ENCODE measurements at regions not wholly inside any gene's neighbourhood (a gene's known extent, or its start where the extent isn't known, plus 50 kb on each side); places are given as distances from the start of the nearest gene placed in this dataset.

DNA sequence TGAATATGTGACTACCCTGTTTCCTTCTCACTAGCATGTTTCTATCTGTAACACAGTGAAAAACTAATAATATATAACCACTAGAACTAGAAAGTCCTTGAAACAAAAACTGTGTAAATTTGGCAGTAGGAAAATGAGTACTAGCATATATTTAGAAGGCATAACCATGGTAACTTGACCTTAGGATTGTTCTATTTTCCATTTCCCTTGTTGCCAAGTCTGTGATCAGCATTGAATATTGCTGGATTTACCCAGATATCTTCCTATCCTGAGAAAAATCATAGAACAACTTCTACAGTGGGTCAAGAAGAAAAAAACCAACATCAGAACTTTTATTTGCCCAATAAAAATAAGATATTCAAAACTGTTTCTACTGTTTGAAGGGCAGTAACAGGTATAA, 563.9 kb upstream of the NRXN1 start:
- in situ Hi-C loops (cut with HindIII; ENCODE audit: low sequenced_read_pairs), result no loop called here
- TF ChIP-seq, protein P1, sequence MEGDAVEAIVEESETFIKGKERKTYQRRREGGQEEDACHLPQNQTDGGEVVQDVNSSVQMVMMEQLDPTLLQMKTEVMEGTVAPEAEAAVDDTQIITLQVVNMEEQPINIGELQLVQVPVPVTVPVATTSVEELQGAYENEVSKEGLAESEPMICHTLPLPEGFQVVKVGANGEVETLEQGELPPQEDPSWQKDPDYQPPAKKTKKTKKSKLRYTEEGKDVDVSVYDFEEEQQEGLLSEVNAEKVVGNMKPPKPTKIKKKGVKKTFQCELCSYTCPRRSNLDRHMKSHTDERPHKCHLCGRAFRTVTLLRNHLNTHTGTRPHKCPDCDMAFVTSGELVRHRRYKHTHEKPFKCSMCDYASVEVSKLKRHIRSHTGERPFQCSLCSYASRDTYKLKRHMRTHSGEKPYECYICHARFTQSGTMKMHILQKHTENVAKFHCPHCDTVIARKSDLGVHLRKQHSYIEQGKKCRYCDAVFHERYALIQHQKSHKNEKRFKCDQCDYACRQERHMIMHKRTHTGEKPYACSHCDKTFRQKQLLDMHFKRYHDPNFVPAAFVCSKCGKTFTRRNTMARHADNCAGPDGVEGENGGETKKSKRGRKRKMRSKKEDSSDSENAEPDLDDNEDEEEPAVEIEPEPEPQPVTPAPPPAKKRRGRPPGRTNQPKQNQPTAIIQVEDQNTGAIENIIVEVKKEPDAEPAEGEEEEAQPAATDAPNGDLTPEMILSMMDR (IDR thresholded peaks at IDR 0.05; ENCODE audit: low read depth, low read length), result no peak
- DNase-seq (ENCODE audit: low read depth, low spot score), result no peak
- no peak overlapping the region for H3K4me3 ChIP-seq (ENCODE audit: low read depth, low read length)

DNA sequence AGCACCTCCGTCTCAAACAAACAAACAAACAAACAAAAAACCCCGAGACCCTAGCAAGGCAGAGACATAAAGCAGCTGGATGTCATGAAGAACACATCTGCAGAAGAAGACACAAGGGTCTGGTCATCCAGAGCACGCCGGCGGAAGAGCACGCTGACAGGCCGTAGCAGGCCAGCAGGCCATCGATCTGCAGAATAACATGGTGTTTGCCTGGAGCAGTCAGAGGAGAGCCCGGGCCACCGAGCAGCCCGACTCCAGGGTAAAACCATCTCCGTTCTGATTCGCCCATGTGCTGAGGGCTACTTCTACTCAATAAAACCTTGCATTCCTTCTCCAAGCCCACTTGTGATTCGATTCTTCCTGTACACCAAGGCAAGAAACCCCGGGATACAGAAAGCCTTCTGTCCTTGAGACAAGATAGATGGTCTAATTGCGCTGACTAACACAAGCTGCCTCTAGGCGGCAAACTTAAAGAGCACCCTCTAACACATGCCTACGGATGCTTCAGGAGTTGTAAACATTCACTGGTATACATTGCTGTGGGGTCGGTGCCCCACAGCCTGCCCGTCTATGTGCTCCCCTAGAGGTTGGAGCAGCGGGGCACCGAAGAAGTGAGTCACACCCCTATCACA, 549.8 kb upstream of the NRXN1 start:
- no peak for DNase-seq (ENCODE audit: low read depth, low spot score)
- TF ChIP-seq, protein P1 (IDR thresholded peaks at IDR 0.05; ENCODE audit: low read depth, low read length), result no peak
- in situ Hi-C loops (cut with HindIII; ENCODE audit: low sequenced_read_pairs), result no loop called here
- no peak overlapping the region for H3K4me3 ChIP-seq (ENCODE audit: low read depth, low read length)

DNA sequence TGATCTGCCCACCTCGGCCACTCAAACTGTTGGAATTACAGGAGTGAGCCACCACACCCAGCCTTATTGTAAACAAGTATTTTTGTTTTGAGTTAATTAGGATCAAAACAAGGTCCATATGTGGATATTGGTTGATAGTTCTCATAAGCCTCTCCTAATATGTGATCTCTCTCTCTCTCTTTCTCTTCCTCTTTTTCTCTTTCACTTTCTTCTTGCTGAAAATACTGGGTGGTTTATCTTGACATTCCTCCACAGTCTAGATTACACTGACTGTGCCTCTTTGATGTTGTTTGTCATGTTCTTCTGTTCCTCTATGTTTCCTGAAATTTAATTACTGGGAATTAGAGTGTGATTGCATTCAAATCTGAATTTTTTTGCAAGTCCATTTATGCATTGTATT, 547.5 kb upstream of the NRXN1 start:
- no peak overlapping the region for H3K4me3 ChIP-seq (ENCODE audit: low read depth, low read length)
- TF ChIP-seq, protein P1 (IDR thresholded peaks at IDR 0.05; ENCODE audit: low read depth, low read length), result no peak
- in situ Hi-C loops (cut with HindIII; ENCODE audit: low sequenced_read_pairs), result no loop called here
- no peak for DNase-seq (ENCODE audit: low read depth, low spot score)

DNA sequence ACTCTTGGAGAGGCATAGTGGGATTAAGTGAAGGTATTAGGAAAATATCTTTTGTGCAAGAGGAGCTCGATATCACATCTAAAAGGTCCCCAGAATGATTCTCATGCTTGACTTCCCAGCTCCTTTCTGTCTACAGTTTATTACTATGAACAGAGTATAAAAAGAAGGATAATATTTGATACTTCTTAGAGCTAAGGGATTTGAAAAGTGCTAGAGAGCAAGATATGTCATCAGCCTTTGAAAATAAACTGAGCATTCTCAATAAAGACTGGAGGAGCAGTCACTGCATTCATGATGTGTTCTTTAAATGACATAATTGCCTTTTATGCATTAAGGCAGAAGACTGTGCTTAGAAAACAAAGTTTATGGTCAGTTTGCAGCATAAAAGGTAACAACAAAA, 543.2 kb upstream of the NRXN1 start:
- in situ Hi-C loops (cut with HindIII; ENCODE audit: low sequenced_read_pairs), result no loop called here

DNA sequence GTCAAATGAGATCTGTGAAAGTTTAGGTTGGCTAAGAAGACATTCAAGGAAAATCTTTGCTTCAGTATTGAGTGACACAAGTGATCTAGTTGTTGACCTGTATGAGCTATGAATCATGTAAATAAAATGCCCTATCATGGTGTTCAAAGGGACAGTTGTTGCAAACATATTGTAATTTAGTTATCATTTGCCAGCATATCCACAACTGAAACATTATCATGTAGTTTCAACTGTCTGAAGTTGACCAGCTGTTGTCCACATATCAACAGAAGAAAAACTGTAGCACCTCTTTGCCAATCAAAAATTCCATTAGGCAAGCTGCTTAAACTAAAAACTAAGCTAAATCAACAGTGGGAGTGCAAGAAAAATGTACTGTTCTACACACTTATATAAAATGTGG, 527.1 kb upstream of the NRXN1 start:
- DNase-seq (ENCODE audit: low read depth, low spot score), result no peak
- no peak overlapping the region for H3K4me3 ChIP-seq (ENCODE audit: low read depth, low read length)
- TF ChIP-seq, protein P1 (IDR thresholded peaks at IDR 0.05; ENCODE audit: low read depth, low read length), result no peak
- in situ Hi-C loops (cut with HindIII; ENCODE audit: low sequenced_read_pairs), result no loop called here

More for the DNA sequence above, 543.2 kb upstream of the NRXN1 start:
- TF ChIP-seq, protein P1 (IDR thresholded peaks at IDR 0.05; ENCODE audit: low read depth, low read length), result no peak
- DNase-seq (ENCODE audit: low read depth, low spot score), result no peak
- H3K4me3 ChIP-seq (ENCODE audit: low read depth, low read length), result no peak overlapping the region

DNA sequence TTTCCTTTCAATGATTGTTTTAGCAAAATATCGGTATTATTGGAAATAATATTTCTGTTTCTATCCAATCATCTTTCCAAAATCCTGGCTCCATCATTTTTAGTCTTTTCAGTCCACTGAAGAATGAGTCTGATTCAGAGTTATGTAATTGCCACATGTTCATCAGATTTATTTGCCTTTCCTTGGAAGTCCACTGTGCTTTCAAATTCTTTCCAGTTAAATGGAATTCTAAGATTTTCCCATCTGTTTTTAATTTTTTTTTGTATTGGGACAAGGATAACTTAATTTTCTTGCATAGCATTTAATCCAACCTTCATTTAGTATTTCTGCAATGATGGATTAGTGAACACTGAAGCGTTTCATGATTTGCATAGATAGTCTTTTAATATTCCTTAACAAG, 521.5 kb upstream of the NRXN1 start:
- in situ Hi-C loops (cut with HindIII; ENCODE audit: low sequenced_read_pairs), result no loop called here

More for the DNA sequence above, 521.5 kb upstream of the NRXN1 start:
- TF ChIP-seq, protein P1 (IDR thresholded peaks at IDR 0.05; ENCODE audit: low read depth, low read length), result no peak
- no peak overlapping the region for H3K4me3 ChIP-seq (ENCODE audit: low read depth, low read length)
- no peak for DNase-seq (ENCODE audit: low read depth, low spot score)
